HTR-8/SVneo (cell line): ENCODE measurements at regions not wholly inside any gene's neighbourhood (a gene's known extent, or its start where the extent isn't known, plus 50 kb on each side); places are given as distances from the start of the nearest gene placed in this dataset.

Experiments used
- DNase-seq: peaks from one replicate; pipeline ENCODE4 v3.0.0; 2011; ENCODE audit warnings: low spot score, mixed read lengths; ENCODE audit not compliant: insufficient read length
- FAIRE-seq: peaks from 2 replicates; lab custom pipeline; 2011; peaks lifted over from hg19 to GRCh38; lab: Jason Lieb, UNC

- DNase-seq (no peak), FAIRE-seq (no peak)
Observed at GRCh38 chr2:117470311-117471095, 344.0 kb upstream of the DDX18 start.

DNA sequence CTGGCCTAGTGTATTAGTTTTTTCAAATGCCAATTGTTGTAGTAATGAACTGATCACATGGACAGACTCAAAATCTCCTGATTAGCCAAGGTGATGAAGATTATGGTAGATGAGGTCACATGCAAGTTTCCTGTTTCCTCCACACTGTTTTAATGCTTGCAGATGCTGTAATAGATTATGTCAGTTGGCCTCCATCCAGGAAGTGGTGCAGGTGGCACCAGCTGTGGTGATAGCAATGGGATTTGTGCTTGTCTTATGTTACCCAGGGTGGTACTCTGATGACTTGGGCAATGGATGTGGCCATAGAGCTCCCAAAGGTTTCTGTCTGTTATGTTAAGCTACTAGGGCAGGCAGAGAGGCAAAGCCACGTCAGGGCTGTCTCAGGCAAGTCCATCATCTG is 332.9 kb upstream of the DDX18 start:
- DNase-seq (no peak), FAIRE-seq (no peak)

GRCh38 chr2:117485588-117485987 is 328.9 kb upstream of the DDX18 start:
- DNase-seq (no peak), FAIRE-seq (no peak)

DNA sequence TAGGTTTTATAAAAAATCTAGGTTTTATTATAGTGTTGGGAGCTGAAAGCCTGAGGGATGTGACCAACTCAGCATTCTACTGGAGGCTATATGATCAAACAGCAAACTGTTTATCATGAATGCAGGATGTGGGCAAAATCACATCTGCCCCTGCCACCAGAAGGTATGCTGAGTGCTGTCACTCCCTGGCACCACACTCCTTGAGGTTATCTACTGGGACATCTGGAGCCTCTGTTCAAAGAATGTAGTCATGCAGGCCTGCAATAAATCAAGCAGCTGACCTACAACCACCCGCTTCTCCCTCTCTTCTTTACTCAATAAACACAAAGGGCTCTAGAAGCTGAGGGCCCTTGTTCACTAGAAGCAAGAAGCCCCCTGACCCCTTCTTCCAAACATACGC is 328.4 kb upstream of the DDX18 start:
- DNase-seq (no peak), FAIRE-seq (no peak)

DNA sequence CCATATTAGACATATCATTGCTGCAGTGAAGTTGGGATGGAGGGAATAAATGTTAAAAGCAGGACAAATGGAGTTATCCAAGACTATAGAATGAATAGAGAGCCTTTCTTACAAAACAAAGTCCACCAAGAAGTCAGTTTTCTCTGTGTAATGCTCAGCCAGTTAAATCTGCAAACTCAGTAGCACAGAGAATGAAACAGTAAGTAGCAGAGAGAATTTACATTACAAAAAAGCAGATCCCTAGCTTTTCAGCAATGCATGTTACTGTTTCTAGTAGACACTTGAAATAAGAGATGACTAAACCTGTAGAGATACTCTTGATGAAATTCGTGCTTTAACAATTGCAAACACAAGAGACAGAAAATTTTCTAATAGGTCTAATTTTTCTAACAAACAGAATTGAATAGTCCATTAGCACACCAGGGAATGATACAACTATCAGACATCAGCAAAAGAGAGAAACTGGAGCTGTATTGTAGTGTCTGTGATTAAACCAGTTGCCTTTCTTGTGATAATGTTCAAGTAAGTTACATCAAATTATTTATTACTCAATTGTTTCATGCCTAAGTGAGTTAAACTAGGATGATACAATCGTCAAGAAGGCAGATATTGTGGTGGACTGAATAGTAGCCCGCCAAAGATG is 322.2 kb upstream of the DDX18 start:
- no peak for DNase-seq
- no peak for FAIRE-seq

GRCh38 chr2:117500721-117501120 is 313.8 kb upstream of the DDX18 start:
- no peak for FAIRE-seq
- no peak for DNase-seq

GRCh38 chr2:117502121-117502520 is 312.4 kb upstream of the DDX18 start:
- no peak for DNase-seq
- no peak for FAIRE-seq

- FAIRE-seq (no peak), DNase-seq (no peak)
Observed at GRCh38 chr2:117512307-117512706, 302.2 kb upstream of the DDX18 start.

DNA sequence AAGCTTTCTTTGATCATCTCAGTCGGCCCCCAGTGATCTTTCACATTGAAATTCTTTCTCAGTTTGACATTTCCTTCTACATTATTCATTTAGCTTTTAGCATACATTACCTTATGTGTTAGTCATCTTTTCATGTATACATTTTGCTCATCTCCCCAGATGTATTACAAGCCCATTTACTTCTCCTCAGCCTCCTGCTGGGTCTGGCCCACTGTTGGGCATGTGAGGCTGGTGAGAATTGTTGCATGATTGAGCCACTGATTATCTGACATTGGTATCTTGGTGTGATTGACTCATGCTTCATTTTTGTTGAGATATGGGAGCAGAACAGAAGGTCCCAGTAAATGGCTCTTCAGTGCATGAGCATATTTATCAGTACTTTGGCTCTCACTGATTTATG is 300.1 kb upstream of the DDX18 start:
- DNase-seq (no peak), FAIRE-seq (no peak)

GRCh38 chr2:117519238-117519637 is 295.3 kb upstream of the DDX18 start:
- FAIRE-seq (no peak), DNase-seq (no peak)

GRCh38 chr2:117519721-117520120 is 294.8 kb upstream of the DDX18 start:
- FAIRE-seq, result no peak

DNA sequence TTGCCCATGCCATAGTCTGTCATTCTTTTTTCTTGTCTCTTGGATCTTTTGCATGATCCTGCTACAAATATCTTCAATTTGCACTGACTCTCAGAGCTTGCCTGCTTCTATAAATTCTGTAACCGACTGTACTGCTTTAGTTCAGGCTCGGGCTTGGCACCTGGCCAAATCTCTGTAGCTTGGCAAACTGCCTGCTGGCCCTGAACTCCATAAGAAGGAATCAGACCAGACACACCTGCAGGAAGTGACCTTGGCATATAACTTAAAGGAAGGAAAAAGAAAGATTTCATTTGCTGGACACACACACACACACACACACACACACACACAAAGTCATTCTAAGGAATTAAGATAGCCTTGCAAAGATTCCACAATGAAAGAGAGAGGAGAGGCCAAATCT is 291.2 kb upstream of the DDX18 start:
- no peak for FAIRE-seq
- DNase-seq, result no peak

More at GRCh38 chr2:117519721-117520120, 294.8 kb upstream of the DDX18 start:
- DNase-seq, result no peak

GRCh38 chr2:117523711-117524238 is 290.7 kb upstream of the DDX18 start:
- FAIRE-seq (no peak), DNase-seq (no peak)

DNA sequence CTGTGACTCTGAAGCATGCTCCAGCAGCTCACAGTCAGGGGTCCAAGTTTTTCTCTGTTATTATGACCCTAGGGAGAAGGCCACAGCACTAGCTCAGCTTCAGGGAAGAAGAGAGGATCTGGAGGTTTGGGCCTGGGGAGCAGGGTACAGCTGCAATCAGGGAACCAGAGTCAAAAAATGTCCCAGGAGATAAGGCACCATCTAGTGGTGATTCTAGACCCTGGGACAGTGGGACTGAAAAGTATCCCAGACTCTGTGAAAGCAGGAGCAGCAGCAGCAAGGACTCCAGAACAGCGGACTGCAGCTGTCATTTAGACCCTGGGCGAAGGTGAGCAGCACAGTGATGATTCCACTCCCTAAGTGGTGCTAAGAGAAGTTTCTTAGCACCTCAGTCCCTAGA is 278.4 kb upstream of the DDX18 start:
- DNase-seq (no peak), FAIRE-seq (no peak)

GRCh38 chr2:117537032-117537431 is 277.5 kb upstream of the DDX18 start:
- no peak for DNase-seq
- no peak for FAIRE-seq

GRCh38 chr2:117551858-117552257 is 262.6 kb upstream of the DDX18 start:
- FAIRE-seq (no peak), DNase-seq (no peak)

DNA sequence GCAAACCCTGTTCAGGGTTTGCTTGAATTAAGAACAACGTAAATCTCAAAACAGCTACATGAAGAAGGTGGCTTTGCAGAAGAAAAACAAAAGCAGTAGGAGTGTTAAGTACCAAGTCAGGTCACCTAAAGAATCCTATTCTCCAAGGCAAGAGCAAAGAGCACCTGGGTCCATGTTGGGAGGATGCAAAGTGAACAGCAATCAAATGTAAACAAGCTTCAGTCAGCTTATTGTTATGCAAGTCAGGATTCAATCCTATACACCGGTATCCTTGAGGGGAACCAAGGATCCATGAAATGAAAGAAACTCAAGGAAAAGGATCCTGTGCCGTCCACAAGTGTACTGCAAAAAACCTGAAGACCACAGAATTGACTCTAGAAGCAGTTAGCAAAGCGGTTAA is 261.0 kb upstream of the DDX18 start:
- FAIRE-seq, result no peak

GRCh38 chr2:117555965-117556364 is 258.5 kb upstream of the DDX18 start:
- DNase-seq (no peak), FAIRE-seq (no peak)

More for the DNA sequence above, 261.0 kb upstream of the DDX18 start:
- no peak for DNase-seq

- DNase-seq (no peak), FAIRE-seq (no peak)
Observed at GRCh38 chr2:117557626-117558025, 256.9 kb upstream of the DDX18 start.

- DNase-seq (no peak), FAIRE-seq (no peak)
Observed at GRCh38 chr2:117562654-117563053, 251.8 kb upstream of the DDX18 start.

GRCh38 chr2:117571590-117572349 is 242.7 kb upstream of the DDX18 start:
- FAIRE-seq, result no peak
- DNase-seq, result no peak
